Kasumi-1 (cell line): ENCODE measurements at regions not wholly inside any gene's neighbourhood (a gene's known extent, or its start where the extent isn't known, plus 50 kb on each side); places are given as distances from the start of the nearest gene placed in this dataset.
"Not testable (repeated sequence)": the region's sequence is repeated elsewhere in the genome, so short reads cannot be mapped to it uniquely, and the experiment has no call there.

Source experiments
- DNase-seq, 2 experiments: peaks; one replicate each; lab custom pipeline; 2025; lab: John Stamatoyannopoulos, UW

DNA sequence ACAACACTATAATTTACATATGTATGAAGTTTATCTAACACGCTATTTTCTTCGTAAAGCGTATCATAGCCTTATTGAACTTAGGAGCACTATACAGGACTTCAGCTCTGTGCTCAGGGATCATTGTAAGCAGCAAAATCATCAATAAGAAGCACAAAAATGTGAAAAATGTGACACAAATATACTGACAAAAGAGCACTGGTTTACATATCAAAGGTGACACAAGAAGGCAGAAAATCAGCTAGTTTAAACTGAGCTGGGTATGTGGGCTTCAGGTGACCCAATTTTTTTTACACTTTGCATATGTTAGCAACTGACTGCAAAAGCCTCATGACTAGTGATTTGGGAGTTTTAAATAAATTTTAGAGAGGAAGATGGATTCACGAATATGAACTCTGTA lies 215.2 kb upstream of the CHORDC1 start:
- no peak for DNase-seq

DNA sequence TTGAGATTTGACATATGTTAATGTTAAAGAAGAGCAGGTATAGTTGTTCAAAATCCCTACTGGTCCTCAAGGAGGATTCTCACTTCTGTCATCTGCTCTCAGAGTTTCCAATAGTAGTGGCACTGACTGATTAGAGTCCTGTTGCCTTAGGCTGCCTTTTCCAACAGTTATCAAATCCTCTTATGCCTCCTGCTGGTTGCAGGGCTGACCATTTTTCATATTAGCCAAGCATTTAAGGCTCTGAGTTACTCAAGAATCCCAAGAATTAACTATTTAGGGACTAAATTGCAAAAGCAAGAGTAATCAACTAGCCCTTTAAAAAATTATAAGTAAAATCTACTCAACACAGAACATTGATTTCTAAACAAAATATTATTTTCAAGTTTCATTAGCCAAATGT lies 212.0 kb upstream of the CHORDC1 start:
- DNase-seq, result peak; percentile 3 to 25

DNA sequence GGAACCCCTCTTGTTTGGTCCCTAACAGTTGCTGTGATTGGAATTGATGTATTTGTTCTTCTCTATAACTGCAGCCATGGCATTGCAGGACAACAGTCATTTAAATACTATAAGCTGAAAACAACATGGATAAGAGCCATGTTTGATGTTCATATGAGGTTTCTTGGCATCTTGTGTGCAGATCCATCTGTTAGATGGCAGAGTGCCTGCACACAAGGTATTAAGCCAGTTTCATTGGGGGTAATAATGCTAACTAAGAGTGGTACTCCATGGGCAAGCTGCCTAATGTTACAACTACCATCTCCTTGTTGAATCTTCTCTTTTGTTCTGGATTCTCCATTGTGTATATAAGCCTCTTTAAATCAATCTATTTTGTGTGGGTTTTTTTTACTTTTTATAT lies 206.0 kb upstream of the CHORDC1 start:
- no peak for DNase-seq

DNA sequence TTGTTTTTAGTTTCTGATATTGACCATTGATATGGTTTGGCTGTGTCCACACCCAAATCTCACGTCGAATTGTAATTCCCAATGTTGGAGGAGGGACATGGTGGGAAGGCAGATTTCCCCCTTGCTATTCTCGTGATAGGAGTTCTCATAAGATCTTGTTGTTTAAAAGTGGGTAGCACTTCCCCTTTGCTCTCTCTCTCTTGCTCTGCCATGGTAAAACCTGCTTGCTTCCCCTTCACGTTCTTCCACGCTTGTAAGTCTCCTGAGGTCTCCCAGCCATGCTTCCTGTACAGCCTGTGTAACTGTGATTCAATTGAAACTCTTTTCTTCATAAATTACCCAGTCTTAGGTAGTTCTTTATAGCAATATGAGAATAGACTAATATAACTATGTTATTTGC lies 203.6 kb upstream of the CHORDC1 start:
- DNase-seq, result peak; percentile 31 to 55

DNA sequence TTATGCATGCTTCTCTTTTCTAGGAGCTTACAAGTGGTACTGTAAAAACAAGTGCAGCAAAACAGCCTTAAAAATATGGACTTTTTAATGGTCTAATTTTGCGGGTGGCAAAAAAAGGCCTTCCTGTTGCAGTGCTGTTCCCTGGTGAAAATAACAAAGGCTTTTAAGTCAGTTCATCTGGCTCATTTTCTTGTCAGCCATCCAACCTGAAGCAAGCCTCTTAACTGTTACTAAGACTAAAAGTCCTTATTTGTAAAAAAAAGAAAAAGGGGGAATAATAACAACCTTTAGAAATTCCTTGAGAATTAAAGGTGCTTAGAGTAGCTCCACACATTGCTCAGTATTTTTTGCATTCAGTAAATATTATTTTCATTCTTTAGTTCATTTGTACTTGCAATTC lies 200.5 kb upstream of the CHORDC1 start:
- no peak for DNase-seq

DNA sequence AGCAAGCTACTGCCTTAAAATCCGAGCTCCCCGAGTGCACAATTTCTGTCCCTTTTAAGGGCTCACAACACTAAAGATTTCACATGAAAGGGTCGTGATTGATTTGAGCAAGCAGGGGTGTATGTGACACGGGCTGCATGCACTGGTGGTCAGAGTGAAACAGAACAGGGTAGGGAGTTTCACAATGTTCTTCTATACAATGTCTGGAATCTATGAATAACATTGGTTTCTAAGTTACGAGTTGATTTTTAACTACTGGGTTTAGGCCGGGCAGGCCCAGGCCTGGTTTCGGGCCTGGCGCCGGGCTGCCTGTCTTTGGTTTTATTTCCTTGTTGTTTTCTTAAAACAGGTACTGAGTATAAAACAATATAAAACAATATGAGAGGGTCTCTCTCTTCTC lies 199.9 kb upstream of the CHORDC1 start:
- not testable (repeated sequence) for DNase-seq

DNA sequence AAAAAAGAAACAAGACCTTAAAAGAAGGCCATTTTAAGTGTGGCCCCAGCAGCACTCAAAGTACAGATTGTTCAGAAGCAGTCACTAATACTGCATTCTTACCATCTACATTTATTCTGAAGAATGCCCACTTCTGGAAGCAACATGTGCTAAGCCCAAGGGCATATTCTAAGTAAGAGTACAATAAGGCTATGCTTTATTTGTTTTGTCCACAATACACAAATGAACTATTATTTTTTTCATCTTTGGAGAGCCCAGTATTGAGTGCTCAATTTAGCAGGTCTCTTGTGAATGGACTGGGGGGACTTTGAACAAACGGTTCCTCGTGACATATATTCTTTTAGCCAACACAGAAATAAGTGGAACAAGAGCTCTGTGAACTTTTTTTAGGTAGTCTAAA lies 191.4 kb upstream of the CHORDC1 start:
- DNase-seq, result no peak

DNA sequence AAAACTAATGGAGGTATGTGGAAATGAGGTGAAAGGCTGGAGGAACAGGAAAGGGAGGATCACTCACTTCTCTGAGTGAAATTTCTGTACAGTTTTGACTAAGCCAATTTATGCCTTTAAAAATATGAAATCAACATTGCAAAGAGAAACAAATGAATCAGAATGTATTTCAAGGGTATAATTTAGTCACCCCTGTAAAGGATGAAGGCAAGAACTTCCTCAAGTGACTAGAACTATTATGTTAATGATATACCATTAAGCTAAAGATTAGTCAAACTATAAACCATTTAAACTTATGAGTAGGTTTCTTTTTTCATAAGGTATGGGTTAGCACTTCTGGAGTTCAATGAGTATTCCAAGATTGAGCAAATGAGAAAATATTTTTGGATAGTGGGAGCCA lies 184.5 kb upstream of the CHORDC1 start:
- no peak for DNase-seq

DNA sequence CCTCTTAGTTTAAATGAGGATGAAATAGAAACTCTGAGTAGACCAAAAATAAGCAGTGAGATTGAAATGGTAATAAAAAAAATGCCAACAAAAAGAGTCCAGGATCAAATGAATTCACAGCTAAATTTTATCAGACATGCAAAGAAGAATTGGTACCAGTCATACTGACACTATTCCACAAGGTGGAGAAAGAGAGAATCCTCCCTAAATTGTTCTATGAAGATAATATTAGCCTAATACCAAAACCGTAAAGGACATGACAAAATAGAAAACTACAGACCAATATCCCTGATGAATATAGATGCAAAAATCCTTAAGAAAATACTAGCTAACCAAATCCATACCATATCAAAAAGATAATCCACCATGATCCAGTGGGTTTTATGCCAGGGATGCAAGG lies 169.8 kb upstream of the CHORDC1 start:
- no peak for DNase-seq

DNA sequence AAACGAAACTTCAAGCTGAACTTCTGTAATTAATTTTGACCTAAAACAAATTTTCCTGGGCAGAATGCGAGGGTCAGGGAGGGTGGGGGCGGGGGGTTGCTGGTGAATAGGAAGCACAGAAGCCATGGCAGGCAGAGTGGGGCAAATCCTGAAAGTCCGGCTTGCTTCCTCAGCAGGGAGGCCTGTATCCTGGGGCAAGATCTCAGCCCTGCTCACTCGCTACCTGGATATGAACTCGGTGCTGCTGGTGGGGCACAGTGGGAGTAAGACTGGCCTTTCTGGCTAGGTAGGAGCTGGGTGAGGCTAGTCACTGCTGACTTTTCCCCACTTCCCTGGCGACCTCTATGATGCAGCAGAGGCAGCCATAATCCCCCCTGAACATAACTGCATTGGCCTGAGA lies 168.9 kb upstream of the CHORDC1 start:
- no peak for DNase-seq

DNA sequence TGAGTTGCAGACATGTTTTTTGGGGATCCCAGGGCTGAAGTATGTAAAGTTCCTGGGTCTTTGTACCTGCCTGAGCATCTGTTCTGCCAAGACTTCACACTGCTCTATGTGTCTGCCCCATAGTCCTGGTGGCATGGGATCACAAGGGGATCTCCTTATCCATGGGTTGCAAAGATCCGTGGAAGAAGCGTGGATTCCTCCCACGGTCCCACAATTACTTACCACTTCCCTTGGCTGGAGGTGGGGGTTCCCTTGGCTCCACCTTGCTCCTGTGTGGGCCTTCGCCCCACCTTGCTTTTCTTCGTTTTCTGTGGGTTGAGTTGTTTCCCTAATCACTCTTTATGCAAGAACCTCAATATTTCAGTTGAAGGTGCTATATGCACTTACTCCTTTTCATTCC lies 157.4 kb upstream of the CHORDC1 start:
- DNase-seq, result no peak

DNA sequence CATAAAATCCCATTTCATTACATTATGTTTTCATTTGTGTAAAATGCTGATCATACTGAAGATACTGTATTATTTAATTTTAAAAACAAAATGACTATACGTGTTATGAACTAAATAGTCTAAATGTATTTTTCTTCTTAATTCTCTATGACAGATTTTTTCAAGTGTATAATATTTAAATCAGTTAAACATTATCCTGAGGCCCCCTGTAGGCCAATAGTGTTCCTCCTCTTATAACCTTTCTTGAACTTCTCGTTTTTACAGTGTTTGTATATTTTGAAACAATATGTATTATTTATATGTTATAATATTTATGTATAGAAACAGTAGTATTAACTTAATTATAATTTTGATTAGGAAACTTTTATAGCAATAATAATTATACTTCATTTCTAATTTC lies 151.1 kb upstream of the CHORDC1 start:
- DNase-seq, result no peak

DNA sequence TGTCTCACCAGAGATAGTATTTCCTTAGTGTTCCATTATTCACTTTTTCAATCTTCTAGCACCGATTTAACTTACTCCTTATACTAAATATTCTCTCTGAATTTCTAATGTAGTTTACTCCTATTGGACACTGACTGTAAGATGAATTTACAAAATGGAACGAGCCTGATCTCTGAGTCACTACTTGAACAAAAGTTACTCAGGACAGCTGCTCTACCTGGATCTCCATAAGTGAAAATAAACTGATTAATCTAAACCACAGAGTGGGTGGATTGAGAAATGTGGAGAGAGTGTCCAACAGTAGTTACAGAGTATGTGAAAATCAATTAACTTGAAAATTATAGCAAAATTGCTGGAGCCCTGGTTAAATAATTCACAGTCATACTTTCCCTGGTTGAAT lies 141.7 kb upstream of the CHORDC1 start:
- DNase-seq, result no peak

DNA sequence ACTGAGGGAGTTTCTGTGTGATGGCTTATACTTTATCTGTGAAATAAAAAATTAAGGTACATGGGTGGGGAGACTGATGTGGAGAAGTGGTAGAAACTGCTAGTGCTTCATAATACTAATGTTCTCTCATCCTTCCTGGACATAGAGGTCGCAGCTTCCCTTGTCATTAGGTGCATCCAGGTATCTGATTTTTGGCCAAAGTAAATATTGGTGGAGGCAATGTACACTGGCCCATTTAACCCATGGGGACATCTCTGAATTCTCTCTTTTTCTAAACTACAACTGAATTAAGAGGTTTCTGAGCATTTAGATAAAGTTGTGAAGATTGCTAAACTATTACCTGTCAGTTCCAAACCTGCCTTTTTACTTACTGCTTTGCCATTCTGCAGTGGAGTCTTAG lies 140.9 kb upstream of the CHORDC1 start:
- no peak for DNase-seq

DNA sequence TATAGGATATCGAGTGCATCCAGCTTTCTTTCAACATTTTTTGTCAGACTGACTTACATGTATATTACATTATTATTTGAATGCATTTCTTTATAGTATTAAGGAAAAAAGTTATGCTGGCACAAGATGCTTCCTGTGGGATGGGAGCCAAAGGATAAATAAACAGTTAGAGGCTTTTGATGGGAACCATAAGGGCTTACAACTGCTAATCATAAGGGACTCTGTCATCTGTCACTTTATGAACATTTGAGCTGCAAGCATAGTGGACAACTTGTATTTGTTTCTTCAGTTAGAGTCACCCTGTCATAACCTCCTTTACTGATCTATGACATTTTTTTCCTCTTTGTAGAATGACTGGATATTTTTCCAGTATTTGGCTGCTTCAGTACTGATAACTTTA lies 132.4 kb upstream of the CHORDC1 start:
- DNase-seq, result no peak

DNA sequence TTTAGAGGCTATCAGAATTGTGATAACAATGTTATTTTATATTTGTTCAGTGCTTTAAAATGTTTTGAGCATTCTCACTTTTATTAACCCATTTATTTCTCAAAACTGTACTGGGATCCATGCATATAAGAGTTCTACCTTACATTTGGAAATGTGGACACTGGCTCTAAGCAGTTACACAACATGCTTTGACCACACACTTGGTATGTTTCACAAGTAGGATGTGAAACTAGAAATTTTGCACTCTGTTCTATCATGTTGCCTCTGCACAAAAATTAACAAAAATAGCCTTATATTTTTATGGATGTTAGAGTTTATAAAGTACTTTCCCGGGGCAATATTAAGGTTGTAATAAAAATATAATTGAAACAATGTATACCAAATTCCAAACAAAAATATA lies 126.9 kb upstream of the CHORDC1 start:
- no peak for DNase-seq

DNA sequence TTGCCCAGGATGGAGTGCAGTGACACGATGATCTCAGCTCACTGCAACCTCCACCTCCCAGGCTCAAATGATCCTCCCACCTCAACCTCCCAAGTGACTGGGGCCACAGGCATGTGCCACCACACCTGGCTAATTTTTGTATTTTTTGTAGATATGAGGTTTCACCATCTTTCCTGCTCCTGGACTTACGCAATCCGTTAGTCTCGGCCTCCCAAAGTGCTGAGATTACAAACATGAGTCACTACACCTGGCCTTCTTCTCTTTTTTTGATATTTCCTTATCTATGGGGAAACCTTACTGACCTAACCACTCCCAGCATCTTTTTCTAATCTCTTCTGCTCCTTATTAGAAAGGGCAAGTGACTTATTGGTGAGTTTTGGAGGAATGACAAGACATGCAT lies 121.7 kb upstream of the CHORDC1 start:
- no peak for DNase-seq

DNA sequence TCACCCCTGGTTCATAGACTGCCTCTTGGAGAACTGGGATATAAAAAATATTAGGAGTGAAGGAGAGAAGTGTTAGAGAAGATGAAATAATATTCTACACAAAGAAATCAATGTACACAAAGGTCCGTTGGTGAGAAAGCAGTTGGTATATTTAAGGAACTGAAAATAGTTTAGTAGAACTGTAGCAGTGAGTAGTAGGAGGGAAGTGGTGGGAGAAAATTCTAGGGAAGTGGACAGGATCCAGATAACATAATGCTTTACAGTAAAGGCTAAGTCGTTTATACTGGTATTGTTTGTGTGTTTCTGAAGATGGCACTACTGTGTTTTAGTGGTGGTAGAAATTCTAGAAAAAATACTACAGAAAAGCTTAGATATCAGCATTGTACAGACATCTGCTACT lies 120.8 kb upstream of the CHORDC1 start:
- peak; percentile 28 to 29 for DNase-seq

DNA sequence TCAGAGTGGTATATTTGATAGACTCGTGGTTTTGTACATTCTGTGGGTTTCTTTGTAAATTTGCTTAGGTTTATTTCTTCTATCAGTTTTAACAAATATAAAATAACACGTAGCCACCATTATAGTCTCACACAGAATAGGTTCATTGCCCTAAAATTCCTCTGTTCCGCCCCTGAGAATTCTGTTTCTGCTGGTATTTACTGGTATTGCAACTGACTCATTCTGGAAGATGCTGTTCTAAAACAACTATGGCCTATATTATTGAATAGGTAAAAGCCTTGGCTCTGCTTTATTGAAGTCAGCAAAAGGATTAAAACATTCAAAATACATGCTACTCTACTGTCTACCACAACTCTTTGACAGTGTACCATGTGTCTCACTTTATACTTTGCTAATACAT lies 119.1 kb upstream of the CHORDC1 start:
- no peak for DNase-seq

DNA sequence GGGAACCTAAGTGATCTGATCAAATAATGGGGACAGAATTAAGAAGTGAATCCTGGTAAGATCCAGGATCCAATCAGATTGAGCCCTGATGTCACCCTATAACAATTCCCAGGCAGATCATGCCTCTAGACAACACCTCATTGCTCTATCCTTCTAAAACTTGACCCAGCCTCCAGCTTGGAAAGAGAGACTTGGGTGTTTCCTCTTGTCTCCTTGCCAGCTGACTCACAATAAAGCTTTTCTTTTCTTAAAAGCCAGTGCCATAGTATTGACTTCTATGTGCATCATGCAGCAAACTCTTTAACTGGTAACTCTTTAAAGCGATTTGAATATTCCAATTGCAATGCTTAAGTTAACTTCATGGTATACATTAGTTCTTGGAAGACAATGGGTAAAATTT lies 109.6 kb upstream of the CHORDC1 start:
- DNase-seq, result no peak

DNA sequence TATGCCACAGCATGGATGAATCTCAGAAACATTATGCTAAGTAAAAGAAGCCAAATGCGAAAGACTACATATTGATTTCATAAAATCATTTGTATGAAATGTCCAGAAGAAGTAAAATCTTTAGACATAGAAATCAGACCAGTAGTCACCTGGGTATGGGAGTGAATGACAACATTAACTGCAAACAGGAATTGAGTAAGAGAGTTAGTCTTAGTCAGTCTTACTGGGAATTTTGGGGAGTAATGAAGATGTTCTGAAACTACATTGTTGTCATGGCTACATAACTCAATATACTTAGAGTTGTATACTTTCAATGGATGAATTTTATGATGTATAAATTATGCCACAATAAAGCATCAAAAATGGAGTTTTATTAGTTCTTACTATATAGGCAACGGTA lies 107.8 kb upstream of the CHORDC1 start:
- no peak for DNase-seq

DNA sequence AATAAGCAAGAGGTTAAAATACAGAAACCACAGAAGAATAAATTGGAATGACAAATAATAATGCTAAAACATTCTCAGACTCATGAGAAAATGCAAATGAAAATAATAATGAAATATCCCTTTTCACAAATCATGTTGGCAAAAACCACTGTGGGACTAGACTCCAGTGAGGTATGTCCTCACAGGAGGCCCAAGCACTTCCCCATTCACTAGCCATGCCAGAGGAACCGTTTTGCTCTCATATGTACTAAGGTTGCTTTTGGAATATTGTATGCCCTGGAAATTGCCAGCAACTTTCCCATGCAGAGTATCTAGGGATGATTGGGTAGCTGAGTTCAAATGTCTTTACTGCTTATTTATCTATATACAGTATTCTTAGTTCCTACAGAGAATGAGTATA lies 106.2 kb upstream of the CHORDC1 start:
- DNase-seq, result no peak

DNA sequence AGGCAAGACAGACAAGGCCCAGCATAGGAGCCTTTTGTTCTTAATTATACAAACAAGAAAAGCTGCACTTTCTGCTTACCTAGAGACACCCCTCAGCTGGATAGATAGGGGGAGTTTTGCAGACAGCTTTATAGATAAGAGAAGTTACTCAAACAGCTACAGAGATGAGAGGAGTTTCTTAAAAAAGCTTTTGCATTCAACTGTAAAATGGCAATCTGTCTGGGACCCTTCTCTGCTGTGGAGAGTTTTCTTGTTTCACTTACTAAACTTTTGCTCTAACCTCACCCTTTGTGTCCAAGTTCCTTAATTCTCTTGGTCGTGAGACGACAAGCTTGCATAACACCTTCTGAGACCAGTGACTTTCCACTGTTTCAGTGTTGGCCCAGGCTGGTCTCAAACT lies 103.8 kb upstream of the CHORDC1 start:
- DNase-seq, result no peak

DNA sequence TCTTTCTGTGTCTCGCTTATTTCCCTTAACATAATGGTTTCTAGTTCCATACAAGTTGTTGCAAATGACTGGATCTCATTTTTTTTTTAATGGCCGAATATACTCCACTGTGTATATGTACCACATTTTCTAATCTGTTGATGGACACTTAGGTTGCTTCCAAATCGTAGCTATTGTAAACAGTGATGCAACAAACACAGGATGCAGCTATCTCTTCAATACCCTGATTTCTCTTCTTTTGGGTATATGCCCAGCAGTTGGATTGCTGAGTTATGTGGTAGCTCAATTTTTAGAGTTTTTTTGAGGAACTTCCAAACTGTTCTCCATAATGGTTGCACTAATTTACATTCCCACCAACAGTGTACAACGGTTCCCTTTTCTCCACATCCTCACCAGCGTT lies 100.4 kb upstream of the CHORDC1 start:
- no peak for DNase-seq

DNA sequence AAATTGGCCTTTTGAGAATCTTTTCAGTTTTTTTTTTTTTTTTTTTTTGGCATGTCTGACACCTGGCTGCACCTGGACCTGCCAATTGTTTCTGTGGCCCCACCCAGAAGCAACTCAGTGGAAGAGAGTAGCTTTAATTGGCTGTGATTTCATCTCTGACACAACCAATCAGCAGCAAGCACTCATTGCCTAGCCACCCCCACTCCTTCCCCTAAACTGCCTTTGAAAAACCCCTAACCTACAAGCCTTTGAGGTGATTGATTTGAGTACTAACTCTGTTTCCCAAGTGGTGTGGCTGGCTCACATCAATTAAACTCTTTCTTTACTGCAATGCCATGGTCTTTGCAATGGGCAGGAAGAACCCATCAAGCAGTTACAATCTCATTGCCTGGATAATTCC lies 98.2 kb upstream of the CHORDC1 start:
- no peak for DNase-seq
